SKM-1 (cell line): ENCODE measurements at regions not wholly inside any gene's neighbourhood (a gene's known extent, or its start where the extent isn't known, plus 50 kb on each side); places are given as distances from the start of the nearest gene placed in this dataset.

Source experiments
- DNase-seq: peaks from one replicate; lab custom pipeline; 2025; ENCODE audit not compliant: unreplicated experiment; lab: John Stamatoyannopoulos, UW

DNA sequence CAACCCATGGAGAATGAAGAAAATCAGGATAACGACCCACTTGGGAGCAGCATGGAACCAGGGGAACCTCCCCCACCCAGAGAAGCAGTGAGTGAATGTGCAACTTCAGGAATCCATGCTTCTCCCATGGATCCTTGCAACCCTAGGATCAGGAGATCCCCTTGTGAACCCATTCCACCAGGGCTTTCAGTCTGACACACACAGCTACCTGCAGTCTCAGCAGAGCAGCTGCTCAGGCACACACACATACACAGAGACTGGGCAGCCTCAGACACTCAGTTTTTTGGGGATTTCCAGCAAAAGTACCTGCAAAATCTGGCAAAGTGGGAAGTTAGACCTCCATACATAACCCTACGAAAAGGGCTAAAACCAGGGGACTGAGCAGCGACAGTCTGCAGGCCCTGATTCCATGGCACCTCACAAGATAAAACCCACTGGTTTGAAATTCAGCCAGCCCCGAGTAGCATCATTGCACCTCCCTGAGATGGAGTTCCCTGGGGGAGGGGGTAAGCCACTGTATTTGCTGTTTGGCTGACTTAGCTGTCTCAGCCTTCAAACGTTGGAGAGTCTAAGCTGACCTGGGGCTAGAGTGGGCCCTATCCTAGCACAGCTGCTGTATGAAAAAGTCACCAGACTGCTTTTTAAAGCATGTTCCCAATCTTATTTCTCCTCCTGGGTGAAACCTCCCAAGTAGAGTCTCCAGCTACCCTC is 737.5 kb upstream of the NDST4 start:
- DNase-seq, result no peak

DNA sequence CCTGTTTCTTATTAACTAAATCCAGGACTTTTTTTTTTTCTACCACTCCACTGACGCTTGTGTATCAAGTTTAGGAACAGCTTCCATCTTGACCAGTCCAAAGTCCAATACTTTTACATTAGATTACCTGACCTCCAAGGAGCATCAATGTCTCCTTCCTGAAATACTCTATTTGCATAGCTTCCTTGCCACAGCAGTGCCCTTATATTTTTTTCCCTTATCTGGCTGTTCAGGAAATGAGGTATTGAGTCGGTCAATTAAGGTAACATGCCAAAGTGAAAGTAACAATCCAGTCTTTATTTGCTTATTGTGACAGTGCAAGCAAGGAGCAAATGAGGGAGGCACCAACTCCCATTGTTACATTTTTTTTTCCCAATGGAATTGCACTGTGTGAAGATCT is 730.8 kb upstream of the NDST4 start:
- DNase-seq, result no peak

DNA sequence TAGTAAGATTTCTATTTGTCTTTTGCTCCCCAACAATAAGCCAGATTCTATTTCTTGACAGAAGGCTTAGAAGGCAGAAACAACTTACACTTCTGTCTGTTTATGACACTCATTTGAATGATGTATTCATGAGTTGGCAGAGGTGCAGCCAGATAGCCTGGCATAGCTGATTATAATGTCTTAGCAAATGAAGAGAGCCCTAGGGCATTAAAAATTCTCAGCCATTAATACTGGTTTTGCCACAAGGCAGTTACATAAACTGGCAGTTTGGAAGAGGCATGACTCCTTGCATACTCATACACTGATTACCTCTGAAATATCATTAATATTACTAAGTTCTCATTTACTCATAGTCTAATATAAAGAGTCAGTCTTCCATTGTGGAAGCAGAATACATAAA is 728.5 kb upstream of the NDST4 start:
- no peak for DNase-seq

DNA sequence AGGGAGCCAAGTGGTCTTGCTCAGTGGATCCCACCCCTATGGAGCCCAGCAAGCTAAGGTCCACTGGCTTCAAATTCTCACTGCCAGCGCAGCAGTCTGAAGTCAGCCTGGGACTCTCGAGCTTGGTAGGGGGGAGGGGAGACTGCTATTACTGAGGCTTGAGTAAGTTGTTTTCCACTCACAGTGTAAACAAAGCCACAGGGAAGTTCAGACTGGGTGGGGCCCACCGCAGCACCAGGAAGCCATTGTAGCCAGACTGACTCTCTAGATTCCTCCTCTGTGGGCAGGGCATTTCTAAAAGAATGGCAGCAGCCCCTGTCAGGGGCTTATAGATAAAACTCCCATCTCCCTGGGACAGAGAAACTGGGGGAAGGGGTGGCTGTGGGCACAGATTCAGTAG is 721.0 kb upstream of the NDST4 start:
- DNase-seq, result no peak

DNA sequence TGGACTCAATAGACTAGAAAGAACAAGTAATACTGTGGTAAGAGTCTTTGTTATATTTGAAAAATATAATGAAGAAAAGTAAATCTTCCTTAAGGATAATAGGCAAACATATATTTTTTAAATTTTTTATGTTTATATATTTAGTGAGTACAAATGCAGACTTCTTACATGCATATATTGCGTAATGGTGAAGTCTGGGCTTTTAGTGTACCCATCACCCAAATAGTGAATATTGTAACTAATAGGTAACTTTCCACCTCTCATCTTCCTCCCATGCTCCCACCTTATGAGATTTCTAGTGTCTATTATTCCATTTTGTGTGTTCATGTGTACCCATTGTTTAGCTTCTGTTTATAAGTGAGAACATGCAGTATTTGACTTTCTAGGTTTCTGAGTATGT is 711.2 kb upstream of the NDST4 start:
- no peak for DNase-seq

DNA sequence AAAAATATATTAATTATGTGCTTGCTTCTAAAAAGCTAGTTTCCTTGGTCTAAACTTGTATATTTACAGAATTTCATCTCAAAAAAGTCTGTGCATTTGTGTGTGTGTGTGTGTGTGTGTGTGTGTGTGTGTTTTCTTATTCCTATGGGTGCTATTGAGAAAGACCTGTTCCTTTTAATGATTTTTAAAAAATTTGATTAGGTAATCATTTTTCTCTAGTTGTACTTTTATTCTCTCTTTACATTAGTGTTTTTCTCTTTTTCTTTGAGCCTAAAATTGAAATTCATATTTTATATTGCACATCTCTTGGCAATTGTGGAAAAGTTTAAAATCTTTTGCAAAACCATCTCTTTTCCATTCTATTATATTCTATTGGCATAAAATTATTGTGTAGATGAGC is 690.4 kb upstream of the NDST4 start:
- DNase-seq, result no peak

DNA sequence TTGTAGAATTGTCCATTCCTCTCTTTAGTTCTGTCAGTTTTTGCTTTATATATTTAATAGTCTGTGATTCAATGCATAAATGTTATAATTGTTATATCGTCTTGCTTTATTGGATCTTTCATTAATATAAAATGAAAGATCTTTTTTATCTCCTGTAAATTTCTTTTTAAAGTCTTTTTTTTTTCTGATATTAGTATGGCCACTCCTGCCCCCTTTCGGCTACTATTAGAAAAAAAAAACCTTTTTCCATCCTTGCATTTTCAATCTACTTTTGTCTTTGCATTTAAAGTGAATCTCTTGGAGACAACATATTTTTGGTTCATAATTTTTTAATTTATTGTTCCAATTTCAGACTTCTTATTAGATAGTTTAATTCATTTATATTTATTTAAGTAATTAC is 677.4 kb upstream of the NDST4 start:
- no peak for DNase-seq

DNA sequence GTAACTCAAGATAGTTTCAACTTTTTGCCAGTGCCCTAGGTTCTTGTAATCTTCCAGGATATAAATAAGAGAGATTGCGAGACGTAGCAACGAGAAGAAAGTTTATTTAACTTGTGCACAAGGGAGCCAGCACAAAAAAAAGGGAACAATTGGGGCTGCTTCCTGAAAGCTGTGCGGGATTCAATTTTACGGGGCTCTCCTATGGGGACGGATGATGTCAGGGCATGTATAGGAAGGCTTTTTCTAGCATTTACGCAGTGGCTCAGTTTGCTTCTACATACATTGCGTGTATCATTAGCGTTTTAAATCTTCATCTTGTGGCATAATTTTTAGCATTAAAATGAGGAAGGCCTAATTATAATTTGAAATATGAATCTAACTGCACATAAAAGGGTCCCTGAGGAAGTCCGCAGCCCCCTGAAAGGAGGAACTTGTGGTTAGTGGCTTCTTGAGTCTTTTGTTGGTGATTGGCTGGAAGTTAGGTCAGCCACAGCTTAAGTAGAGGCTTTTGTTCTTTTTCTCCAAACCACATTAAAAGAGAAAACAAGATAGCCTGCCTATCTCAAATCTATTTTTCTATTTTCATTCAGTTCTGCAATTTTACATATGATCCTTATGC is 668.2 kb upstream of the NDST4 start:
- DNase-seq, result no peak

DNA sequence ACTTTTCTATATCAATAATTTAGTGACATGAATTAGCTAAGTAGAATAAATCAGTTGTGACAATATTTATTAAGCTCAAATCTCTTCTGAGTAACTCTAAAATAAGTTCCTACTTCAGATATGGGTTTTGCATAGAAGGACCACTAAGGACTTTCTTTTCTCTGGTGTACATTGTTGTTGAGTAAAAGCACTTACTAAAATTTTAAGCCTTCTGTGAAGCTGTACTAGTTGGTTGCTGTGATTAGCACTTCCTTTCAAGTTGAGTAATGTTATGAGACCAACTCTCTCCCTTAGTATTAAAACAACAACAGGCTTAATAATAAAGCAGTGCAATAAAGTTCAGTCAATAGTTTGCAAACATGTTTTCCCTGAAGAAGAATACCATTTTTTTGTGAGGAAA is 667.4 kb upstream of the NDST4 start:
- no peak for DNase-seq

DNA sequence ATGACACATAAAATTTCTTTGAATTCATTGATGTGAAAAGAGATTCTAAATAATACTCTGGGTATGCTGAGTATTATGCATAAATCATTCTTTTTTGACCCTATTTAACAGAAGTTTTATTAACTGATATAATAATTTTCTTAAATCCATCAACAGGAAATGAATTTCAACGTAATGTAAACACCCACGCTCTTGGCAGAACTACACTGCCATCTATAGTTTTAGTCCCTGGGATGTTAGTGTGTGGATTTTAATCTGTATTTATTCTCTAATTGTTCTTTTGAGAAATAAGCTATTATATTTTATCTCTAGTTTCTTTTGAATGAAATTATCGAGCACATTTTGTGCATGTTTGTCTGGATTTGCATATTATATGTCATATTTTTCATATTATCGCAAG is 666.8 kb upstream of the NDST4 start:
- DNase-seq, result no peak

DNA sequence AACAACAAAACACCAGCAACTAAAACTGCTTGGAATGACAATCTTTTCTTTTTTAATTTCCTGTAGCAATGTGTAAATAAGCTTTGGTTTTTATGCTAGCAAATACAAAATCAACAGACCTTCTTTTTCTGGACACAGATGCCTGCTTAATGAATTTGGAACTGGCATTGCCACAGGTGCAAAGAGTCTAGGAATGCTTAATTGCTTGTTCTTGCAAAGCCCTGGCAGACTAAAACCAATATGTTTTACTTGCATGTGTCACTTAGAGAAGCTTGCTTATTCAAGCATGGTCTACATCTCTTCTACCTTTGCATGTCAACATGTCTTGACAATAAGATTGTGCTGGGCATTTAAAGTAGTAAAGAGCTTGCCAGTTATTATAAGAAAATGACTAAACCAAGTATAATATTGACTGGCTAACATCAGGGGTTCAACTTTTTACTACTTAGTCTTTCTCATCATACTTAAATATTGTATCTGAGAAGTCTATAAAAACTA is 656.7 kb upstream of the NDST4 start:
- DNase-seq, result no peak

DNA sequence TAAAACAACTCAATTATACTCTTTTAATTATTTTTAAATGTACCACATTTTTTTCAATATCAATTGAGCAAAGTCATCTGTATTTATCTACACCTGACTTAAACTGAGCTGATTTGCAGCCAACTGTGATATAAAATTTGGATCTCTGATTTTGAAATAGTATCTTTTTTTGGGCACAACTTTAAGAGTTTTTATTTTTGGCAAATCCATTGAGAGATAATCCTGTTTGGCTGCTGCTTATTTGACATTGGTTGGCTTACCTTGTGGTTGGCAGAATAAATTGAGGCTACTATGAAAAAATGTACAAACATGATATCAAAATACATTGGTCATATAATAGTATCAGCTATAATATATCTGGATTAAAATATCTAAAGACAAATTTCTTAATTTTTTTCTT is 656.0 kb upstream of the NDST4 start:
- no peak for DNase-seq

DNA sequence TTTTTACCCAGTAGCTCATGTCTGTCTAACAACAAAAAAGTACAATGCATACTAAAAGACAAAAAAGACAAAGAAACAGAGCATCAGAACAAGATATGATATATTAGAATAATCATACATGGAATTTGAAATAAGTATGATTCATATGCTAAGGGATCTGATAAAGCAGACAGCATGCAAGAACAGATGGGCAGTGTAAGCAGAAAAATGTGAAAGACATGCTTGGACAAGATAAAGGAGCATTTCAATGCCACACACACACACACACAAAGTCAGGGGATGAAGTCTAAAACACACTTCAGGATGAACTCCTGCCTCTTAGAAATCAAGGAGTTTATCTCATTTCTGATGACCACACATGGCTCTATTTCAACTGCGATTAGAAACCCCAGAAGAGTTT is 649.6 kb upstream of the NDST4 start:
- no peak for DNase-seq

DNA sequence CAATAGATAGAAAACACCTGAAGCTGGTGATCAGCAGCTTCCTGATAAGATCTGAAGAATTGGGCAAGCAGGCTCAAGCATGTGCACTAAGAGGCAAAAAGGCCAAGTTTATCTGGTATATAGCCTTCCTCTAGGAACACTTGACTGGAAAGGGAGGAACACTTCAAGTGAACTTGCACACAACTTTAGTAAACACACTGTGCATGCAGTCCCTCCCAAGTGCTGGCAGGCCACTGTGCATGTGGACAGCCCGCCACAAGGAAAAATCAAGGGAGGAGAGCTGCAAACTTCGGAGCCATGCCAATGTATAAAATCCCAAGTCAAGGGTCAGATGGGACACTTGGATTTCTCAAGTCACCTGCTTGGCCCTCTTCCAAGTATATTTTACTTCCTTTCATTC is 645.8 kb upstream of the NDST4 start:
- DNase-seq, result no peak

DNA sequence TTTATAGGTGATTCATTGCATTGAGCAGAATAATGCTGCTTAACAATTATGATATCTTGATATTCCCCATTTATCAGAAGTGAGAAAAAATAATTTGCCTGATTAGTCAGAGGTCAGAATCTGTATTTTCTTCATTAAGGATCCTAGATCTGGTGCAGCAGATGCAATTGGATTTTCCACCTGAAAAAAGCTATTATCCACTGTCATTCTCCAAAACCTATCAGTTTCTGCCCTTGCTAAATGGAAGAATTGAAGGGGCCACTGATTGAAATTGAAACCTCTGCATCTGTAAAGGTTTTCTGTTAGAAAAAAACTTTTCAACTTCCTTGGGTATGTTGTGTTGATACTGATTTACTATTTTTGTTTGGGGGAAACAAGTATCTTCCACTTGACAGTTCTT is 636.0 kb upstream of the NDST4 start:
- no peak for DNase-seq

DNA sequence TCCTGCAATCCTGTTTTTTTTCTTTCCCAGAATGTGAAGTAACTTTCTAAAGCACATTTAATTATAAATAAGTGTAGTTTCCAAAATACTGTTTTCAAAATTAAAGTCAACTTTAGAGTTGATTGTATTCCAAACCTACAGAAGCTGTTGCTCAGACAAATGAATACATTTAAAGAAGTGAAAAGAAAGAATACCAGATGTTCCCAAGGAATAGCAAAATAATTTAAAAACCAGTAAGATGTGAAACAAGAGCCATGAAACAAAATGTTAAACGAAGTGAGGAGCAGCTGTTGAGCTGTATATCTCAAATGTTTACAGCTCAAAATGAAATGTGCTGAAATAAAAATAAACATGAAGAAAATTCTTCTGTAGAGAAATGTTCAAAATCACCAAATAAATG is 627.4 kb upstream of the NDST4 start:
- DNase-seq, result no peak

DNA sequence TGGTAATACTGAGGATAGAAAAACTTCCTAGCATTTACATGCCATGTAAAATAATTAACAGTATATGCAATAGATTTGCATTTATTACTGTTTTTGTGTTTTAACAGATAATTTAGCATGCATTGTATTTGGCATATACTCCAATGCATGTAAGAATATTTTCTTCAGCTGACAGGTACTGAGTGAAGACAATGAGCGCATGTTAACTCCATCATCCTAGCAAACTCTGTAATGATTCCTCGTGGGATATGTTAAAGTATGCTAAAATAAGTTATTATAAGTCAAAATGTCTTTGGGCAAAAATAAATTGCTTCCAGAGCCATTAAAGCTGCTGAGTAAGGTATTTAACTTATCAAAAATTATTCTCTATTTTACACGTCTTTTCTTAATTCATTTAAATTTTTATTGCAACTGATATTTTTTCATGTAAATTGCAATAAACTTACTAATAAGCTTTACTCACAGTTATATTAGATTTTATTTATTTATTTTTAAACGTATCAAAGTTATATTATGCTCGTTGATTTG is 616.4 kb upstream of the NDST4 start:
- DNase-seq, result no peak

DNA sequence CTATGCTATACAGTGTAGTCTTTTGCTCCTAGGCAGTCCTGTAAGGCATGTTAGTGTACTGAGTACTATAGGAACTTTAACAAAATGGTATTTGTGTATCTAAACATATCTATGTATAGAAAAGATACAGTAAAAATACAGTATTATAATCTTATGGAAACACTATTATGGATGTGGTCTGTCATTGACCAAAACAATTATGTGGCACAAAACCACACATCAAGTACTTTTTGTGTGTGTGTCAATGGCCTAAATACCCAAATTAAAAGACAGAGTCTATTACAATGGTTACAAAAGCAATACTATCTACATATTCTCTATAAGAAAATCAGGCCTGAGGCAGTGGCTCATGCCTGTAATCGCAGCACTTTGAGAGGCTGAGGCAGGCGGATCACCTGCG is 610.2 kb upstream of the NDST4 start:
- DNase-seq, result no peak

DNA sequence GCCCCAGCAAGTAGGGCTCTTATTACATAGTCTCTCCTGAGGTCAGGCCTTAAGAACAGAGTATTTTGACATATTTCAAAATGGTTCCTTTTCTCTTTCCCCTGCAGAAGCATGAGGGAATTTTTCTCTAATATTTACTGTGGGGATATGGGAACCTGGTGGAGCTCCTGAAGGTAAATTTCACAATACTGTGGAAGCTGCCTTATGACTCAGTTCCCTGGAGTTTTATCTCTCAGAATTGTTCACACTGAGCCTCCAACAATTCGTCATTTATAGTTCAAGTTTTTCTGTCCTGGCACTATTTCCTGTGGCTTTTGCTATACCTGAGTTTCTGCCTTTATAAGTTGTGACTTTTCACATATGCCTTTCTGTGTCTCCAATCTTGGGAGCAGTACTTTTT is 607.2 kb upstream of the NDST4 start:
- no peak for DNase-seq

DNA sequence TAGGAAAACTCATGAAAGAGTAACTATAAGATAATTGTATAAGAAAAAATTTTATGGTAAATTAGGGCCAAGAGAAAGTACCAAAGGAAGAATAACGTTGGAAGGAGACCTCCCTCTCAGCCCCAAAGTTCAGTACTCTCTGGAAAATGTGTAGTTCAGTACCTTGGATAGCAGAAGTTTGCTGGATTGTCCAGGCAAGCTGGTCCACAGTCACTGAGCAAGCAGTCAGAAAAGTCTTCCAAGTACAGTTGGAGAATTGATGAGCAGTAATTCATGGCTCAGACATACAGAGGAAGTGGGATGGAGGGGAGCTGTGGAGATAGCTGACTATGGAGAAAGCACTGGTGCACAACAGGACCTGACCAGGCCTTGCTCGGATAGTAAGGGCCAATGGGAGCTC is 598.2 kb upstream of the NDST4 start:
- DNase-seq, result no peak

DNA sequence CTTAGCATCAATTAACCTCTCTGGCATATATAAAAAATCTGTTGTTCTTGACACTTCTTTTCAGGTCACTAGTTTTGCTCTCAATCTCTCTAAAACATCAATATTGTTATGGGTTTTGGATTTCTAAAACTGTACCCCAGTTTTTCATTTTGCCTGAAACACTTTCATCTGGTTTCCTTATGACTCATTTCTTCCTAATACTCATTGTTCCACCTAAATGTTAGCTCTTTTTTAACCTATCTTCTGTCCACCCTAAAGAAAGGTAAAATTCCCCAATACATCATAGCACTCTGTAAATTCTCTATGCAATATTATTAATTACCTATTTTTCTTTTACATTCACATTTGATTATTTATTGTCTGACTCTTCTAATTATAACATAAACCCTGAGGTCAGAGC is 575.5 kb upstream of the NDST4 start:
- no peak for DNase-seq

DNA sequence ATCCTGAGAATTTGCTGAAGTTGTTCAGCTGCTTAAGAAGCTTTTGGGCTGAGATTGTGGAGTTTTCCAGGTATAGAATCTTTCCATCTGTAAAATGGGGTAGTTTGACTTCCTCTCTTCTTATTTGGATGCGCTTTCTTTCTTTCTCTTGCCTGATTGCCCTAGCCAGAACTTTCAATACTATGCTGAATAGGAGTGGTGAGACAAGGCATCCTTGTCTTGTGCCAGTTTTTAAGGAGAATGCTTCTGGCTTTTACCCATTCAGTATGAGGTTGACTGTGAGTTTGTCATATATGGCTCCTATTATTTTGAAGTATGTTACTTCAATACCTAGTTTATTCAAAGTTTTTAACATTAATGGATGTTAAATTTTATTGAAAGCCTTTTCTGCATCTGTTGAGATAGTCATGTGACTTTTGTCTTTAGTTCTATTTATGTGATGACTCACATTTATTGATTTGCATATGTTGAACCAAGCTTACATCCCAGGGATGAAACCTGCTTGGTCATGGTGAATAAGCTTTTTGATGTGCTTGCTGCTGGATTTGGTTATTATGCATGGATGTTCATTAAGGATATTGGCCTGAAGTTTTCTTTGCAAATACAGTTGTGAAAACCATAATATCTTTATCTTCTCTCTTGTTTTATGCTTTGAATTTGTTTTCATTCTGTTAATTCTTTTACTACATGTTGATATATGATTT is 573.8 kb upstream of the NDST4 start:
- DNase-seq, result no peak
